HFFc6 (cell line): ENCODE measurements at regions not wholly inside any gene's neighbourhood (a gene's known extent, or its start where the extent isn't known, plus 50 kb on each side); places are given as distances from the start of the nearest gene placed in this dataset.

Source experiments
- DNase-seq: peaks from one replicate; pipeline ENCODE4 v3.0.0-alpha.2; 2018
- H3K27ac Mint-ChIP-seq: 2 replicates; pipeline ENCODE4 v1.8.0; 2020; ENCODE audit warnings: mild to moderate bottlenecking, mixed read lengths
- H3K27me3 Mint-ChIP-seq: 2 replicates; pipeline ENCODE4 v1.8.0; 2021; ENCODE audit warnings: mild to moderate bottlenecking, moderate library complexity, mixed read lengths; ENCODE audit not compliant: insufficient read depth
- H3K36me3 Mint-ChIP-seq: 2 replicates; pipeline ENCODE4 v1.8.0; 2021; ENCODE audit warnings: low read depth, mixed read lengths
- H3K4me1 Mint-ChIP-seq: 2 replicates; pipeline ENCODE4 v1.8.0; 2020; ENCODE audit warnings: low read depth, mixed read lengths
- H3K4me3 Mint-ChIP-seq: 2 replicates; pipeline ENCODE4 v1.8.0; 2020; ENCODE audit warnings: mild to moderate bottlenecking, moderate library complexity, mixed read lengths
- H3K9me3 Mint-ChIP-seq: 2 replicates; pipeline ENCODE4 v1.8.0; 2020; ENCODE audit warnings: mild to moderate bottlenecking, mixed read lengths
- CTCF ChIP-seq: fragments of 200-600 bp; sonication (generic); IDR thresholded peaks from 2 replicates; pipeline ENCODE4 v1.5.0; 2021; ENCODE audit warnings: antibody characterized with exemption, mild to moderate bottlenecking

GRCh38 chr5:54761213-54761701 lies 224.1 kb downstream of the ESM1 start:
- peak; percentile 71 for DNase-seq
- Mint-ChIP-seq H3K27ac (peak overlapping the region; percentile 91), H3K27me3 (no peaks in the 10 kb centered on the region; the same call in 1 of the 2 replicates), H3K4me3 (peak overlapping the region; percentile 63), H3K9me3 (no peaks in the 10 kb centered on the region), H3K36me3 (no peaks in the 10 kb centered on the region), H3K4me1 (peaks cover 79% of the 10 kb centered on the region)
- no peak for TF ChIP-seq CTCF

GRCh38 chr5:54760182-54760935 lies 225.0 kb downstream of the ESM1 start:
- Mint-ChIP-seq H3K27ac (peak overlapping the region; percentile 91), H3K27me3 (no peaks in the 10 kb centered on the region; the same call in 1 of the 2 replicates), H3K4me3 (peak overlapping the region; percentile 63), H3K36me3 (no peaks in the 10 kb centered on the region), H3K9me3 (no peaks in the 10 kb centered on the region), H3K4me1 (peaks cover 88% of the 10 kb centered on the region)
- DNase-seq = peak; percentile 67
- no peak for TF ChIP-seq CTCF

GRCh38 chr5:54758038-54758437 lies 227.4 kb downstream of the ESM1 start:
- peak; percentile 20; the same call in 1 of the 2 replicates for TF ChIP-seq CTCF
- Mint-ChIP-seq H3K27ac (peak overlapping the region; percentile 70), H3K36me3 (0 out of 2 replicates have a peak, but pooled peaks cover under 1% of the 10 kb centered on the region), H3K9me3 (no peaks in the 10 kb centered on the region), H3K4me1 (peaks cover 95% of the 10 kb centered on the region), H3K4me3 (no peak overlapping the region), H3K27me3 (no peaks in the 10 kb centered on the region)
- DNase-seq = peak; percentile 84

GRCh38 chr5:54757541-54757940 lies 227.9 kb downstream of the ESM1 start:
- peaks cover 96% of the 10 kb centered on the region for H3K4me1 Mint-ChIP-seq
- no peak overlapping the region for H3K4me3 Mint-ChIP-seq
- no peak for TF ChIP-seq CTCF
- no peaks in the 10 kb centered on the region for H3K9me3 Mint-ChIP-seq
- no peaks in the 10 kb centered on the region for H3K27me3 Mint-ChIP-seq
- H3K36me3 Mint-ChIP-seq = 0 out of 2 replicates have a peak, but pooled peaks cover 3% of the 10 kb centered on the region
- DNase-seq = no peak
- peak overlapping the region; percentile 70 for H3K27ac Mint-ChIP-seq

- no peak for TF ChIP-seq CTCF
- peak; percentile 23 for DNase-seq
- no peak overlapping the region for H3K4me3 Mint-ChIP-seq
- H3K36me3 Mint-ChIP-seq = 0 out of 2 replicates have a peak, but pooled peaks cover 3% of the 10 kb centered on the region
- H3K27me3 Mint-ChIP-seq = no peaks in the 10 kb centered on the region
- H3K27ac Mint-ChIP-seq = peak overlapping the region; percentile 70
- H3K4me1 Mint-ChIP-seq = peaks cover 90% of the 10 kb centered on the region
- no peaks in the 10 kb centered on the region for H3K9me3 Mint-ChIP-seq
Measured at GRCh38 chr5:54756796-54757402, 228.5 kb downstream of the ESM1 start.
